K562 (cell line): ENCODE measurements at regions not wholly inside any gene's neighbourhood (a gene's known extent, or its start where the extent isn't known, plus 50 kb on each side); places are given as distances from the start of the nearest gene placed in this dataset.

Experiments used
- ATAC-seq: fragments of 200-7000 bp; cut with Tn5 transposase; 3 replicates; pipeline ENCODE4 v1.9.1; 2020; ENCODE audit warnings: moderate library complexity
- BruUV-seq: library from RNA; stranded (reverse); fragments of 400-500 nt; replicated peaks from 2 replicates; lab custom pipeline; 2021; lab: Mats Ljungman, UMichigan
- CTCF ChIA-PET: fragments of 300-600 bp; formaldehyde crosslinking; extraction: SDS; loops from one replicate; lab custom pipeline; 2021; ENCODE audit warnings: low intra/inter-chr PET ratio; lab: Yijun Ruan, JAX
- POLR2A ChIA-PET: fragments of 300-600, 350-650 bp; sonication (Branson Sonifier 250); formaldehyde crosslinking; extraction: SDS; loops from one replicate; lab custom pipeline; 2021; ENCODE audit warnings: antibody characterized with exemption, inconsistent platforms; lab: Yijun Ruan, JAX
- DNase-seq, 4 experiments: peaks; one replicate each; pipeline versions ENCODE4 v3.0.0 to v3.0.0-alpha.2; 2011 to 2018; ENCODE audit warnings: low spot score in 3 of 4, mixed read lengths in 3 of 4; ENCODE audit errors: extremely low read depth in 1 of 4
- FAIRE-seq: peaks from 2 replicates; lab custom pipeline; 2011; peaks lifted over from hg19 to GRCh38; lab: Jason Lieb, UNC
- H2AFZ ChIP-seq: 2 replicates; pipeline ENCODE4 v1.6.0; 2011; ENCODE audit warnings: low read depth, low read length, control low read depth, inconsistent platforms
- H3K27ac ChIP-seq: fragments of 200-600 bp; 3 replicates; pipeline ENCODE4 v1.8.0; 2011; ENCODE audit warnings: low read depth, mild to moderate bottlenecking, control low read depth, inconsistent platforms, low read length, moderate library complexity, mixed read lengths; ENCODE audit errors: extremely low read depth
- H3K27me3 ChIP-seq, 2 experiments: fragments of 300-600 bp in 1 of 2; 2 replicates in 1 of 2; 3 replicates in 1 of 2; pipeline versions ENCODE4 v1.6.0 to v1.8.0; 2011; ENCODE audit warnings: inconsistent platforms in 2 of 2, low read length in 2 of 2, mild to moderate bottlenecking in 1 of 2, mixed read lengths in 1 of 2, moderate library complexity in 1 of 2; ENCODE audit not compliant: control insufficient read depth in 2 of 2, insufficient read depth in 2 of 2
- H3K36me3 ChIP-seq: fragments of 300-600 bp; 3 replicates; pipeline ENCODE4 v1.8.0; 2011; ENCODE audit warnings: mild to moderate bottlenecking, low read length, inconsistent platforms; ENCODE audit not compliant: control insufficient read depth, insufficient read depth
- H3K4me1 ChIP-seq, 2 experiments: fragments of 200-600 bp in 1 of 2; replicated peaks in 1 of 2; 2 replicates in 1 of 2; 3 replicates in 1 of 2; pipeline versions ENCODE4 v1.5.1 to v1.8.0; 2011; ENCODE audit warnings: inconsistent platforms in 2 of 2, low read length in 2 of 2, mild to moderate bottlenecking in 1 of 2, mixed read lengths in 1 of 2, moderate library complexity in 1 of 2; ENCODE audit not compliant: control insufficient read depth in 2 of 2, insufficient read depth in 2 of 2
- H3K4me2 ChIP-seq: 2 replicates; pipeline ENCODE4 v1.6.1; 2011; ENCODE audit warnings: low read length, control low read depth, inconsistent platforms, mixed read lengths; ENCODE audit not compliant: insufficient read depth
- H3K4me3 ChIP-seq: fragments of 200-600 bp; sonication (generic), shearing (Covaris generic); 2 replicates; pipeline ENCODE4 v1.5.1; 2016; ENCODE audit warnings: control low read depth, inconsistent platforms
- H3K79me2 ChIP-seq: fragments of 200-600 bp; 3 replicates; pipeline ENCODE4 v1.8.0; 2011; ENCODE audit warnings: low read length, inconsistent platforms; ENCODE audit not compliant: control insufficient read depth, insufficient read depth
- H3K9ac ChIP-seq, 2 experiments: 2 replicates each; pipeline versions ENCODE4 v1.6.0 to v1.6.1; 2011; ENCODE audit warnings: low read depth in 2 of 2, low read length in 2 of 2, control low read depth in 1 of 2, inconsistent platforms in 1 of 2, mild to moderate bottlenecking in 1 of 2, mixed read lengths in 1 of 2; ENCODE audit not compliant: insufficient read depth in 1 of 2
- H3K9me1 ChIP-seq: one replicate; pipeline ENCODE4 v1.6.0; 2011; ENCODE audit warnings: inconsistent platforms, mild to moderate bottlenecking, low read length, moderate library complexity; ENCODE audit not compliant: control insufficient read depth, insufficient read depth
- H3K9me3 ChIP-seq: replicated peaks from 2 replicates; pipeline ENCODE4 v1.5.1; 2011; ENCODE audit warnings: low read depth, low read length, inconsistent platforms; ENCODE audit not compliant: control insufficient read depth, insufficient read depth
- H4K20me1 ChIP-seq: replicated peaks from 2 replicates; pipeline ENCODE4 v1.6.1; 2011; ENCODE audit warnings: low read length, inconsistent platforms, mixed read lengths; ENCODE audit not compliant: control insufficient read depth, insufficient read depth
- BCLAF1 ChIP-seq, 2 experiments: fragments of 450-650 bp in 1 of 2; IDR thresholded peaks; 2 replicates each; pipeline ENCODE4 v1.6.1; 2011 to 2017; ENCODE audit warnings: low read depth in 2 of 2, antibody characterized with exemption in 1 of 2, borderline replicate concordance in 1 of 2, low read length in 1 of 2, mild to moderate bottlenecking in 1 of 2, mixed read lengths in 1 of 2; ENCODE audit not compliant: control insufficient read depth in 1 of 2
- CBX5 ChIP-seq: IDR thresholded peaks from 2 replicates; pipeline ENCODE4 v1.6.1; 2014; ENCODE audit warnings: low read depth, borderline replicate concordance
- PHB2 ChIP-seq: fragments of 450-650 bp; IDR thresholded peaks from 2 replicates; pipeline ENCODE4 v1.6.1; 2017; ENCODE audit warnings: low read depth
- ZNF583 ChIP-seq: fragments of 250-450 bp; sonication (Bioruptor Pico); IDR thresholded peaks from 2 replicates; pipeline ENCODE4 v1.4.0; 2020
- WGBS: fragments of 100-300 bp; shearing (Covaris generic); methylation state at CpG from one replicate; pipeline ENCODE4 v1.1.6; 2016; ENCODE audit warnings: low coverage, mixed read lengths; ENCODE audit not compliant: insufficient coverage; ENCODE audit errors: missing lambda C conversion rate; 5-methylcytosine and 5-hydroxymethylcytosine counted together
- in situ Hi-C: fragments of 300-500 bp; cut with MboI; formaldehyde crosslinking; loops from 4 replicates; pipeline ENCODE4 v1.15.0; 2018; ENCODE audit warnings: inconsistent platforms, mixed read lengths
- intact Hi-C: fragments of 100-400 bp; cut with micrococcal nuclease; formaldehyde crosslinking; loops from 2 replicates; pipeline ENCODE4 v1.14.2; 2022

- Histone ChIP-seq H3K9ac (no peak overlapping the region), H2AFZ (no peak overlapping the region), H3K27me3 (peaks cover 4 to 75% of the 10 kb centered on the region in 2 experiments; a peak in 3 of 5 replicates), H3K4me1 (0 out of 5 replicates have a peak, but pooled peaks cover 0 to 2% of the 10 kb centered on the region in 2 experiments), H3K4me3 (no peak overlapping the region), H3K27ac (no peak overlapping the region), H3K9me1 (no peaks in the 10 kb centered on the region), H3K36me3 (no peaks in the 10 kb centered on the region), H3K79me2 (no peaks in the 10 kb centered on the region), H3K4me2 (no peak overlapping the region), H3K9me3 (no peaks in the 10 kb centered on the region), H4K20me1 (peaks cover 2% of the 10 kb centered on the region; the same call in 1 of the 2 replicates)
- no TSS peak for BruUV-seq
- 0% methylated on average over 4 of the region's 4 CpGs for WGBS
- in situ Hi-C loops (no loop called here), intact Hi-C loops (no loop called here)
- ATAC-seq (no peak), DNase-seq (no peak), FAIRE-seq (no peak)
- ChIA-PET POLR2A (interaction anchor here (1.1 kb wide), 1 partner anchor 9 kb away, joined by 3 read pairs; no protein-coding TSS in a partner anchor), CTCF (no interaction called here)
- TF ChIP-seq CBX5 (no peak), PHB2 (no peak), ZNF583 (CRISPR knock-in tag) (no peak), BCLAF1 (IDR thresholded peaks at IDR 0.05; ENCODE audit: borderline replicate concordance in 1 of 2, control insufficient read depth in 1 of 2, low read depth in 2 of 2, low read length in 1 of 2) (no peak)
Measured at GRCh38 chr3:43862470-43862869, 171.7 kb downstream of the ABHD5 start.
